ENCODE measurements at regions not wholly inside any gene's neighbourhood (a gene's known extent, or its start where the extent isn't known, plus 50 kb on each side); places are given as distances from the start of the nearest gene placed in this dataset.

DNA sequence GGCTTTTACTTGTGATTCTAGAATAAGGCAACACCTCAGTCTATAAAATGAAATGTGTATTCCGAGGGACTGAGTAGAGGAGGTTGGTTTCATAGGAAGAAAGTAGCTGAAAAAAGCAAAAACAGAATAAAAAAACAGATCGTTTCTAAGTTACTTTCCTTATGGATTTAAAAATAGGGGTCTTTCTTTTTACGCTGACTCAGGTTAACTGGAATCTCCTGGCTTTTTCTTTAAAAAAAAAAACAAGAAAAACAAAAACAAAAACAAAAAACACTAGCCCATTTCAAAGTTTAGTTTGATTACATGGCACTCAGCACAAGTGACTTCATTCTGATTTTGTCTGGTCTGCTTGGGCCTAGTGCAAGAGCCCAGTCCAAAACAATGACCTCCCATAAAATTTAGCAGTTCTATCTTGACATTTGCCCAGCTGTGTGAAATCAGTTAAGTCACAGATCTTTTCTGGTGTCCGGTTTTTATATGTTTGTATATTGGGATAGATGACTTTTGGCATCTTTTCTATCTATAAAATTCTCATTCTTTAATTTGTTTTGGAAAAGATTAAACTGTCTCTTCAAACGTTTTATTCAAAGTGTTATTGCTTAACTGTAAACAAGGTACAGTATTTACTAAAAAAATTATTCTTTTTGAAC lies 222.7 kb upstream of the HTR2C start:
- H3K9me3 ChIP-seq (ENCODE audit: low read depth) = no peaks in the 10 kb centered on the region
- H3K4me3 ChIP-seq = no peak overlapping the region
- 29 to 39% methylated on average over 4 to 5 of the region's 5 CpGs for WGBS, 2 experiments (ENCODE audit: low coverage in 1 of 2, low lambda C conversion rate in 2 of 2, missing lambda C conversion rate in 2 of 2)
- H3K36me3 ChIP-seq (ENCODE audit: low read depth) = no peaks in the 10 kb centered on the region
- no peak overlapping the region for H2AFZ ChIP-seq
- no peaks in the 10 kb centered on the region for H3K9me2 ChIP-seq (ENCODE audit: insufficient read depth)
- H3F3A ChIP-seq (ENCODE audit: insufficient read depth) = no peaks in the 10 kb centered on the region
- no peak overlapping the region for H3K27ac ChIP-seq
- H3K79me2 ChIP-seq (ENCODE audit: insufficient read depth) = no peaks in the 10 kb centered on the region
- no peak overlapping the region for H3K4me2 ChIP-seq (ENCODE audit: unreplicated experiment)
- H4K20me1 ChIP-seq (ENCODE audit: insufficient read depth) = no peaks in the 10 kb centered on the region
- H3K9ac ChIP-seq = no peak overlapping the region
- no peaks in the 10 kb centered on the region for H3K4me1 ChIP-seq (ENCODE audit: insufficient read depth)
- no peaks in the 10 kb centered on the region for H3K27me3 ChIP-seq (replicated peaks; ENCODE audit: insufficient read depth)
- DNase-seq = no peak
- in situ Hi-C loops (cut with MboI) = no loop called here
- TF ChIP-seq EZH2 (IDR thresholded peaks at IDR 0.05; ENCODE audit: insufficient read depth, poor library complexity, severe bottlenecking) = no peak
- no peak for TF ChIP-seq EZH2phosphoT487 (IDR thresholded peaks at IDR 0.05; ENCODE audit: insufficient read depth, low read depth)

DNA sequence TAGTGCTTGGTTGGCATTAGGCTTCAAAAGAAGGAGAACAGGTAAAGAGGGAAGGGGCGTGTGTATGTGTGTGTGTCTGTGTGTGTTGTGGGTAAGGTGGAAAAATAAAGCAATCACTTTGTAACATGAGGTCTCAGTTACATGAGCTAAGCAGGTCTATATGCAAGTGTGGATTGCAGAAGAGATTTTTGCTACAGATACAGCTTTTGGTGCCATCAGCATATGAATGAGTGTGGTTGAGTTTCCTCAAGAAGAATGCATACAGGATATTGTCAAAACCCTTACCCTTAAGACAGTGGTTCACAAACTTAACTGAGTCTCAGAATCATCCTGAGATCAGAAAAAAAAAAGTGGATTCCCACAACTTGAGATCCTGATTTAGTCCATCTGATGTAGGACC lies 220.5 kb upstream of the HTR2C start:
- no peak overlapping the region for H3K4me2 ChIP-seq (ENCODE audit: unreplicated experiment)
- no peak overlapping the region for H3K27ac ChIP-seq
- in situ Hi-C loops (cut with MboI) = no loop called here
- H3K9me3 ChIP-seq (ENCODE audit: low read depth) = no peaks in the 10 kb centered on the region
- no peak overlapping the region for H3K9ac ChIP-seq
- no peaks in the 10 kb centered on the region for H4K20me1 ChIP-seq (ENCODE audit: insufficient read depth)
- H3K79me2 ChIP-seq (ENCODE audit: insufficient read depth) = no peaks in the 10 kb centered on the region
- H3F3A ChIP-seq (ENCODE audit: insufficient read depth) = no peaks in the 10 kb centered on the region
- TF ChIP-seq EZH2phosphoT487 (IDR thresholded peaks at IDR 0.05; ENCODE audit: insufficient read depth, low read depth) (no peak), EZH2 (IDR thresholded peaks at IDR 0.05; ENCODE audit: insufficient read depth, poor library complexity, severe bottlenecking) (no peak)
- H3K9me2 ChIP-seq (ENCODE audit: insufficient read depth) = no peaks in the 10 kb centered on the region
- no peak overlapping the region for H3K4me3 ChIP-seq
- no peaks in the 10 kb centered on the region for H3K27me3 ChIP-seq (replicated peaks; ENCODE audit: insufficient read depth)
- H3K36me3 ChIP-seq (ENCODE audit: low read depth) = no peaks in the 10 kb centered on the region
- DNase-seq = no peak
- no peak overlapping the region for H2AFZ ChIP-seq
- H3K4me1 ChIP-seq (ENCODE audit: insufficient read depth) = no peaks in the 10 kb centered on the region
- 57 to 71% methylated on average over 1 of the region's 1 CpG for WGBS, 2 experiments (ENCODE audit: low coverage in 1 of 2, low lambda C conversion rate in 2 of 2, missing lambda C conversion rate in 2 of 2)

GRCh38 chrX:114365065-114365834 lies 218.6 kb upstream of the HTR2C start:
- no peak overlapping the region for H2AFZ ChIP-seq
- no peaks in the 10 kb centered on the region for H3K79me2 ChIP-seq (ENCODE audit: insufficient read depth)
- H4K20me1 ChIP-seq (ENCODE audit: insufficient read depth) = no peaks in the 10 kb centered on the region
- no peak for TF ChIP-seq EZH2 (IDR thresholded peaks at IDR 0.05; ENCODE audit: insufficient read depth, poor library complexity, severe bottlenecking)
- no peak for TF ChIP-seq EZH2phosphoT487 (IDR thresholded peaks at IDR 0.05; ENCODE audit: insufficient read depth, low read depth)
- in situ Hi-C loops (cut with MboI) = no loop called here
- DNase-seq = no peak
- 49 to 56% methylated on average over 5 of the region's 5 CpGs for WGBS, 2 experiments (ENCODE audit: low coverage in 1 of 2, low lambda C conversion rate in 2 of 2, missing lambda C conversion rate in 2 of 2)
- no peaks in the 10 kb centered on the region for H3K4me1 ChIP-seq (ENCODE audit: insufficient read depth)
- H3F3A ChIP-seq (ENCODE audit: insufficient read depth) = no peaks in the 10 kb centered on the region
- no peaks in the 10 kb centered on the region for H3K9me2 ChIP-seq (ENCODE audit: insufficient read depth)
- H3K27ac ChIP-seq = no peak overlapping the region
- no peak overlapping the region for H3K4me2 ChIP-seq (ENCODE audit: unreplicated experiment)
- H3K27me3 ChIP-seq (replicated peaks; ENCODE audit: insufficient read depth) = no peaks in the 10 kb centered on the region
- no peaks in the 10 kb centered on the region for H3K36me3 ChIP-seq (ENCODE audit: low read depth)
- H3K9me3 ChIP-seq (ENCODE audit: low read depth) = no peaks in the 10 kb centered on the region
- H3K9ac ChIP-seq = no peak overlapping the region
- H3K4me3 ChIP-seq = no peak overlapping the region

DNA sequence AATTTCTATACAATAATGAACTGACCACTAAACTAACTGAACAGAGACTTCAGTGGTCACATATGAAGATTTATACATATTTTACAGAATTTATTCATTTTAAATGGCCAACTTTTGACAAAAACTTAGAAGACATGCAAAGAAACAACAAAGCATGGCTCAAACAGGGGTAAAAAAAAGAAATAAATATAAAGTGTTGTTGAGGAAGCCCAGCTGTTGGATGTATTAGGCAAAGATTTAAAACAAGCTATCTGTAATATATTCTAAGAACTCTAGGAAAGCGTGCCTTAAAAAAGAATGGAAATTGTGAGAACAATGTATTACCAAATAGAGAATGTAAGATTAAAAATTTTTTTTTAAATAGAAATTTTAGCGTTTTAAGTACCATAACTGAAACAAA lies 210.9 kb upstream of the HTR2C start:
- H4K20me1 ChIP-seq (ENCODE audit: insufficient read depth) = no peaks in the 10 kb centered on the region
- H3K36me3 ChIP-seq (ENCODE audit: low read depth) = no peaks in the 10 kb centered on the region
- no peaks in the 10 kb centered on the region for H3K9me2 ChIP-seq (ENCODE audit: insufficient read depth)
- H3F3A ChIP-seq (ENCODE audit: insufficient read depth) = no peaks in the 10 kb centered on the region
- DNase-seq = no peak
- 22 to 37% methylated on average over 2 of the region's 2 CpGs for WGBS, 2 experiments (ENCODE audit: low coverage in 1 of 2, low lambda C conversion rate in 2 of 2, missing lambda C conversion rate in 2 of 2)
- no peak for TF ChIP-seq EZH2 (IDR thresholded peaks at IDR 0.05; ENCODE audit: insufficient read depth, poor library complexity, severe bottlenecking)
- TF ChIP-seq EZH2phosphoT487 (IDR thresholded peaks at IDR 0.05; ENCODE audit: insufficient read depth, low read depth) = no peak
- no peak overlapping the region for H3K4me2 ChIP-seq (ENCODE audit: unreplicated experiment)
- H3K9ac ChIP-seq = no peak overlapping the region
- no peaks in the 10 kb centered on the region for H3K9me3 ChIP-seq (ENCODE audit: low read depth)
- no peak overlapping the region for H3K27ac ChIP-seq
- in situ Hi-C loops (cut with MboI) = no loop called here
- no peaks in the 10 kb centered on the region for H3K27me3 ChIP-seq (replicated peaks; ENCODE audit: insufficient read depth)
- H3K79me2 ChIP-seq (ENCODE audit: insufficient read depth) = no peaks in the 10 kb centered on the region
- H2AFZ ChIP-seq = no peak overlapping the region
- H3K4me3 ChIP-seq = no peak overlapping the region
- no peaks in the 10 kb centered on the region for H3K4me1 ChIP-seq (ENCODE audit: insufficient read depth)
